GM12873 (cell line): ENCODE measurements at regions not wholly inside any gene's neighbourhood (a gene's known extent, or its start where the extent isn't known, plus 50 kb on each side); places are given as distances from the start of the nearest gene placed in this dataset.

Source experiments
- CTCF ChIP-seq: IDR thresholded peaks from 2 replicates; pipeline ENCODE4 v1.5.1; 2012; ENCODE audit warnings: low read depth, mild to moderate bottlenecking, moderate library complexity, low read length, control low read depth; ENCODE audit not compliant: insufficient read depth; ENCODE audit errors: missing control alignments

GRCh38 chr9:115649991-115650472 is 503.6 kb upstream of the PAPPA start:
- no peak for TF ChIP-seq CTCF

GRCh38 chr9:115650768-115651167 is 502.8 kb upstream of the PAPPA start:
- TF ChIP-seq CTCF, result no peak

- no peak for TF ChIP-seq CTCF
These were observed 502.1 kb upstream of the PAPPA start for GRCh38 chr9:115651461-115651860.

- TF ChIP-seq CTCF, result no peak
These were observed 500.4 kb upstream of the PAPPA start for GRCh38 chr9:115653171-115653606.

- TF ChIP-seq CTCF, result no peak
These were observed 495.9 kb upstream of the PAPPA start for GRCh38 chr9:115657695-115658094.

GRCh38 chr9:115665519-115665918 is 488.1 kb upstream of the PAPPA start:
- no peak for TF ChIP-seq CTCF

GRCh38 chr9:115668521-115668920 is 485.1 kb upstream of the PAPPA start:
- no peak for TF ChIP-seq CTCF
